ENCODE measurements at regions not wholly inside any gene's neighbourhood (a gene's known extent, or its start where the extent isn't known, plus 50 kb on each side); places are given as distances from the start of the nearest gene placed in this dataset.

GRCh38 chr6:56002336-56002735 is 126.9 kb upstream of the BMP5 start:
- no peaks in the 10 kb centered on the region for H3K4me1 Mint-ChIP-seq (ENCODE audit: low read depth, unreplicated experiment)
- H3K36me3 Mint-ChIP-seq (ENCODE audit: insufficient read depth, unreplicated experiment) = no peaks in the 10 kb centered on the region
- TF ChIP-seq CTCF (IDR thresholded peaks at IDR 0.05; ENCODE audit: insufficient read depth in 1 of 2, low read depth in 1 of 2, low read length in 1 of 2, severe bottlenecking in 1 of 2, unreplicated experiment in 1 of 2) = no peak
- peaks cover 13% of the 10 kb centered on the region for H3K27me3 Mint-ChIP-seq (ENCODE audit: insufficient read depth, unreplicated experiment)
- ChIA-PET POLR2A (no interaction called here), CTCF (no interaction called here)
- no peaks in the 10 kb centered on the region for H3K9me3 ChIP-seq
- BruUV-seq (replicated peaks) = no TSS peak
- no peaks in the 10 kb centered on the region for H3K36me3 ChIP-seq (ENCODE audit: control insufficient read depth, insufficient read depth, low read length)
- no peak overlapping the region for H3K4me3 ChIP-seq (ENCODE audit: low read depth, low read length)
- DNase-seq = no peak
- no peaks in the 10 kb centered on the region for H3K9me3 Mint-ChIP-seq (ENCODE audit: unreplicated experiment)
- H3K27ac Mint-ChIP-seq (ENCODE audit: unreplicated experiment) = no peak overlapping the region
- intact Hi-C loops (cut with micrococcal nuclease; ENCODE audit: unreplicated experiment) = no loop called here
- no peak overlapping the region for H3K4me3 Mint-ChIP-seq (ENCODE audit: unreplicated experiment)
- H3K27me3 ChIP-seq (replicated peaks; ENCODE audit: control insufficient read depth, insufficient read depth, low read length) = no peaks in the 10 kb centered on the region
- no peaks in the 10 kb centered on the region for H3K4me1 ChIP-seq

GRCh38 chr6:55998576-55998975 is 123.2 kb upstream of the BMP5 start:
- peaks cover 19% of the 10 kb centered on the region for H3K9me3 Mint-ChIP-seq (ENCODE audit: unreplicated experiment)
- H3K4me1 Mint-ChIP-seq (ENCODE audit: low read depth, unreplicated experiment) = no peaks in the 10 kb centered on the region
- peaks cover 8% of the 10 kb centered on the region for H3K27me3 Mint-ChIP-seq (ENCODE audit: insufficient read depth, unreplicated experiment)
- no TSS peak for BruUV-seq (replicated peaks)
- intact Hi-C loops (cut with micrococcal nuclease; ENCODE audit: unreplicated experiment) = no loop called here
- Histone ChIP-seq H3K36me3 (ENCODE audit: control insufficient read depth, insufficient read depth, low read length) (no peaks in the 10 kb centered on the region), H3K9me3 (no peaks in the 10 kb centered on the region), H3K27me3 (replicated peaks; ENCODE audit: control insufficient read depth, insufficient read depth, low read length) (no peaks in the 10 kb centered on the region), H3K4me3 (ENCODE audit: low read depth, low read length) (no peak overlapping the region), H3K4me1 (no peaks in the 10 kb centered on the region)
- no peak for TF ChIP-seq CTCF (IDR thresholded peaks at IDR 0.05; ENCODE audit: insufficient read depth in 1 of 2, low read depth in 1 of 2, low read length in 1 of 2, severe bottlenecking in 1 of 2, unreplicated experiment in 1 of 2)
- no peak for DNase-seq
- CTCF ChIA-PET = no interaction called here
- H3K36me3 Mint-ChIP-seq (ENCODE audit: insufficient read depth, unreplicated experiment) = no peaks in the 10 kb centered on the region
- no peak overlapping the region for H3K27ac Mint-ChIP-seq (ENCODE audit: unreplicated experiment)
- no peak overlapping the region for H3K4me3 Mint-ChIP-seq (ENCODE audit: unreplicated experiment)
- POLR2A ChIA-PET = no interaction called here

DNA sequence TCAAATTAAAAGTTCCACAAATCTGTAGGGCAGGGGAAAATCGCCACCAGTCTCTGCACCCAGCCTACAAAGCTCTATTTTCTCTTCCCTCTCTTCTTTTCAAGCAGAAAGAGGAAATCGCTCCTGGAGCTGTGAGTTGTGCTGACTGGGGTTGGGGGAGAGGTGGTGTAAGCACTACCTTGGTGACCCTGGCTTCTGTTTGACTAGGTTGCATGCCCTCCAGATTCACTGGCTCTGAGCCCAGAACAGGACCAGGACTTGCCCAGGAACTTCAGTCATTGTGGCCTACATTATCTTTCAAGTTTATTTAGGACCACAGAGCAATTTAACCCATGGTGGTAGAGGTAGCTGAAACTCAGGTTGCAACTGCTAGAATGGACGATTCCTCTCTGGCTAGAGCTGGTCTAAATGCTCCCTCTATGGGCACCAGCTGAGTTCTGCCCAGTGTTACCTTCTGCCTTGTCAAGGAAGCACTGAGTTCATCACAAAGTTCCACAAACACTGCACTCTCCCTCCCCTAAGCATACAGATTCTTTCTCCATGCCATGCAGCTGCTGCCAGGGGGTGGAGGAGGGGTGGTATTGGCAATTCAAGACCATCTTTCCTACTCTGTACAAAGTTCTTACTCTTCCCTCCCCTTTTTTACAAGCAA is 122.0 kb upstream of the BMP5 start:
- no peak overlapping the region for H3K4me3 ChIP-seq (ENCODE audit: low read depth, low read length)
- H3K4me3 Mint-ChIP-seq (ENCODE audit: unreplicated experiment) = no peak overlapping the region
- H3K36me3 Mint-ChIP-seq (ENCODE audit: insufficient read depth, unreplicated experiment) = no peaks in the 10 kb centered on the region
- CTCF ChIA-PET = no interaction called here
- H3K9me3 ChIP-seq = peaks cover under 1% of the 10 kb centered on the region; the same call in 1 of the 2 replicates
- no TSS peak for BruUV-seq (replicated peaks)
- peaks cover 30% of the 10 kb centered on the region for H3K9me3 Mint-ChIP-seq (ENCODE audit: unreplicated experiment)
- no peaks in the 10 kb centered on the region for H3K36me3 ChIP-seq (ENCODE audit: control insufficient read depth, insufficient read depth, low read length)
- POLR2A ChIA-PET = no interaction called here
- DNase-seq = no peak
- intact Hi-C loops (cut with micrococcal nuclease; ENCODE audit: unreplicated experiment) = no loop called here
- no peak overlapping the region for H3K27ac Mint-ChIP-seq (ENCODE audit: unreplicated experiment)
- no peaks in the 10 kb centered on the region for H3K27me3 ChIP-seq (replicated peaks; ENCODE audit: control insufficient read depth, insufficient read depth, low read length)
- no peaks in the 10 kb centered on the region for H3K4me1 ChIP-seq
- H3K27me3 Mint-ChIP-seq (ENCODE audit: insufficient read depth, unreplicated experiment) = peaks cover 8% of the 10 kb centered on the region
- no peak for TF ChIP-seq CTCF (IDR thresholded peaks at IDR 0.05; ENCODE audit: insufficient read depth in 1 of 2, low read depth in 1 of 2, low read length in 1 of 2, severe bottlenecking in 1 of 2, unreplicated experiment in 1 of 2)
- H3K4me1 Mint-ChIP-seq (ENCODE audit: low read depth, unreplicated experiment) = no peaks in the 10 kb centered on the region

Data from Caco-2 (cell line).